Panc1 (cell line): ENCODE measurements at regions not wholly inside any gene's neighbourhood (a gene's known extent, or its start where the extent isn't known, plus 50 kb on each side); places are given as distances from the start of the nearest gene placed in this dataset.

Source experiments
- ATAC-seq: fragments of 200-7000 bp; cut with Tn5 transposase; 2 replicates; pipeline ENCODE4 v1.9.1; 2020; ENCODE audit warnings: mild to moderate bottlenecking, moderate library complexity
- BruUV-seq: library from RNA; stranded (reverse); fragments of 400-500 nt; replicated peaks from 2 replicates; lab custom pipeline; 2021; lab: Mats Ljungman, UMichigan
- CTCF ChIA-PET: fragments of 300-600 bp; sonication (Branson Sonifier 250); formaldehyde crosslinking; loops from one replicate; lab custom pipeline; 2022; ENCODE audit warnings: antibody characterized with exemption; lab: Charles Lee
- POLR2A ChIA-PET: fragments of 300-600 bp; sonication (Branson Sonifier 250); formaldehyde crosslinking; loops from one replicate; lab custom pipeline; 2022; ENCODE audit warnings: antibody characterized with exemption; lab: Charles Lee
- DNase-seq: peaks from one replicate; pipeline ENCODE4 v3.0.0-alpha.2; 2010; ENCODE audit warnings: low read depth, low spot score
- H3K27ac ChIP-seq: 2 replicates; pipeline ENCODE4 v1.5.1; 2011; ENCODE audit warnings: mild to moderate bottlenecking, low read length, inconsistent platforms
- H3K27me3 ChIP-seq: fragments of 200-500 bp; sonication (Bioruptor generic); 2 replicates; pipeline ENCODE4 v1.6.0; 2014; ENCODE audit warnings: low read length, inconsistent platforms; ENCODE audit not compliant: control insufficient read depth, insufficient read depth
- H3K36me3 ChIP-seq: fragments of 200-500 bp; sonication (Bioruptor generic); 2 replicates; pipeline ENCODE4 v1.5.1; 2014; ENCODE audit warnings: inconsistent platforms, mild to moderate bottlenecking, low read length, moderate library complexity; ENCODE audit not compliant: control insufficient read depth, insufficient read depth
- H3K4me1 ChIP-seq: 2 replicates; pipeline ENCODE4 v1.5.1; 2011; ENCODE audit warnings: inconsistent platforms, mild to moderate bottlenecking, low read length, moderate library complexity; ENCODE audit not compliant: control insufficient read depth, insufficient read depth
- H3K4me3 ChIP-seq, 2 experiments: 2 replicates each; pipeline ENCODE4 v1.5.1; 2011 to 2012; ENCODE audit warnings: low read depth in 2 of 2, low read length in 2 of 2, mild to moderate bottlenecking in 2 of 2, inconsistent platforms in 1 of 2, moderate library complexity in 1 of 2
- H3K9me3 ChIP-seq: fragments of 200-500 bp; sonication (Bioruptor generic); 2 replicates; pipeline ENCODE4 v1.5.1; 2014; ENCODE audit warnings: low read depth, mild to moderate bottlenecking, inconsistent platforms, low read length, moderate library complexity; ENCODE audit not compliant: control insufficient read depth, insufficient read depth
- POLR2AphosphoS5 ChIP-seq: IDR thresholded peaks from 2 replicates; pipeline ENCODE4 v1.6.1; 2012; ENCODE audit warnings: mild to moderate bottlenecking, low read depth, low read length, moderate library complexity
- REST ChIP-seq, 2 experiments: IDR thresholded peaks; 2 replicates each; pipeline ENCODE4 v1.6.1; 2011 to 2012; ENCODE audit warnings: low read depth in 2 of 2, control low read depth in 1 of 2, low read length in 1 of 2, mild to moderate bottlenecking in 1 of 2, moderate library complexity in 1 of 2; ENCODE audit not compliant: insufficient read depth in 1 of 2
- SIN3A ChIP-seq: IDR thresholded peaks from 2 replicates; pipeline ENCODE4 v1.6.1; 2012; ENCODE audit warnings: low read depth, mild to moderate bottlenecking, low read length, moderate library complexity, borderline replicate concordance; ENCODE audit not compliant: insufficient read depth
- TCF7L2 ChIP-seq: IDR thresholded peaks from 2 replicates; pipeline ENCODE4 v1.6.1; 2011; ENCODE audit warnings: mild to moderate bottlenecking, low read depth, low read length, inconsistent platforms
- in situ Hi-C: cut with HindIII; loops from 2 replicates; pipeline ENCODE4 v1.10.0; 2016; ENCODE audit warnings: low sequenced_read_pairs, low pct_unique_long_range_greater_than_20kb
- intact Hi-C: fragments of 100-400 bp; cut with micrococcal nuclease; formaldehyde crosslinking; loops from one replicate; pipeline ENCODE4 v1.10.0; 2022; ENCODE audit not compliant: unreplicated experiment
- TF ChIP-seq, protein P1 (sequence below): fragments of 450-650 bp; IDR thresholded peaks from 2 replicates; pipeline ENCODE4 v1.5.1; 2017; ENCODE audit warnings: mild to moderate bottlenecking

DNA sequence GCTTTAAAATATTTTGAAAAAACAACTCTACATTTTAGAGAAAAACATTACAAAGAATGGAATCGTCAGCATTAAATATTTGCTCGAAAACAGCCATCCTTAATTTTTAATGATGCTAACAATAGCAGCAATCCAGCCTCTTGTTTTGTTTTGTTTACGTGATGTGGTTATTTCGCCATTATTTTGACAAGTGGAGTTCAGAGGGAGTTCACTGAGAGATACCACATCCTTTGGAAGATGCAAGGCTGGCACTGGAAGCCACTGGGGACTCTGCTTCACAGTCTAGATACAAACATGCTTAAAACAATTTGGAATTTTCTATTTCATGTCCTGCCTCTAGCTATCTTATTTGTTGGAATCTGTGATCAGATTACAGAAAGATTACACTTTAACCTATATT is 556.3 kb downstream of the PCDH17 start:
- POLR2A ChIA-PET = no interaction called here
- CTCF ChIA-PET = no interaction called here

GRCh38 chr13:58190577-58190976 is 559.0 kb downstream of the PCDH17 start:
- H3K9me3 ChIP-seq = no peaks in the 10 kb centered on the region
- no peak overlapping the region for H3K4me3 ChIP-seq
- ChIA-PET CTCF (no interaction called here), POLR2A (no interaction called here)
- no peaks in the 10 kb centered on the region for H3K4me1 ChIP-seq
- H3K27ac ChIP-seq = no peak overlapping the region
- H3K36me3 ChIP-seq = no peaks in the 10 kb centered on the region
- intact Hi-C loops = no loop called here
- DNase-seq (no peak), ATAC-seq (no peak)
- TF ChIP-seq POLR2AphosphoS5 (no peak), TCF7L2 (no peak), SIN3A (no peak), REST (IDR thresholded peaks at IDR 0.05; ENCODE audit: insufficient read depth in 1 of 2, low read depth in 2 of 2, low read length in 1 of 2) (no peak)
- TF ChIP-seq, protein P1, sequence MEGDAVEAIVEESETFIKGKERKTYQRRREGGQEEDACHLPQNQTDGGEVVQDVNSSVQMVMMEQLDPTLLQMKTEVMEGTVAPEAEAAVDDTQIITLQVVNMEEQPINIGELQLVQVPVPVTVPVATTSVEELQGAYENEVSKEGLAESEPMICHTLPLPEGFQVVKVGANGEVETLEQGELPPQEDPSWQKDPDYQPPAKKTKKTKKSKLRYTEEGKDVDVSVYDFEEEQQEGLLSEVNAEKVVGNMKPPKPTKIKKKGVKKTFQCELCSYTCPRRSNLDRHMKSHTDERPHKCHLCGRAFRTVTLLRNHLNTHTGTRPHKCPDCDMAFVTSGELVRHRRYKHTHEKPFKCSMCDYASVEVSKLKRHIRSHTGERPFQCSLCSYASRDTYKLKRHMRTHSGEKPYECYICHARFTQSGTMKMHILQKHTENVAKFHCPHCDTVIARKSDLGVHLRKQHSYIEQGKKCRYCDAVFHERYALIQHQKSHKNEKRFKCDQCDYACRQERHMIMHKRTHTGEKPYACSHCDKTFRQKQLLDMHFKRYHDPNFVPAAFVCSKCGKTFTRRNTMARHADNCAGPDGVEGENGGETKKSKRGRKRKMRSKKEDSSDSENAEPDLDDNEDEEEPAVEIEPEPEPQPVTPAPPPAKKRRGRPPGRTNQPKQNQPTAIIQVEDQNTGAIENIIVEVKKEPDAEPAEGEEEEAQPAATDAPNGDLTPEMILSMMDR = no peak
- H3K27me3 ChIP-seq = no peaks in the 10 kb centered on the region
- in situ Hi-C loops = no loop called here
- BruUV-seq = no TSS peak

More for the DNA sequence above, 556.3 kb downstream of the PCDH17 start:
- Histone ChIP-seq H3K4me1 (no peaks in the 10 kb centered on the region), H3K27ac (no peak overlapping the region), H3K27me3 (no peaks in the 10 kb centered on the region), H3K9me3 (no peaks in the 10 kb centered on the region), H3K4me3 (no peak overlapping the region), H3K36me3 (no peaks in the 10 kb centered on the region)
- DNase-seq (no peak), ATAC-seq (no peak)
- in situ Hi-C loops = no loop called here
- intact Hi-C loops = no loop called here
- no peak for TF ChIP-seq REST (IDR thresholded peaks at IDR 0.05; ENCODE audit: insufficient read depth in 1 of 2, low read depth in 2 of 2, low read length in 1 of 2)
- TF ChIP-seq, protein P1 = no peak
- TF ChIP-seq POLR2AphosphoS5 = no peak
- TF ChIP-seq SIN3A = no peak
- no peak for TF ChIP-seq TCF7L2
- no TSS peak for BruUV-seq
